Colonic mucosa (tissue), 4 donors: ENCODE measurements at regions not wholly inside any gene's neighbourhood (a gene's known extent, or its start where the extent isn't known, plus 50 kb on each side); places are given as distances from the start of the nearest gene placed in this dataset.

ENCODE experiments used
- DNase-seq: peaks from one replicate; pipeline ENCODE4 v3.0.0-alpha.2; 2020
- H3K27ac ChIP-seq: fragments of 200-600 bp; one replicate; pipeline ENCODE4 v1.8.0; 2021
- H3K27me3 ChIP-seq: fragments of 200-600 bp; one replicate; pipeline ENCODE4 v1.8.0; 2021
- H3K36me3 ChIP-seq: fragments of 200-600 bp; one replicate; pipeline ENCODE4 v1.8.0; 2021
- H3K4me1 ChIP-seq: fragments of 200-600 bp; one replicate; pipeline ENCODE4 v1.8.0; 2021; ENCODE audit warnings: mild to moderate bottlenecking
- H3K4me3 ChIP-seq: fragments of 200-600 bp; one replicate; pipeline ENCODE4 v1.8.0; 2021
- H3K9ac ChIP-seq, 2 donors: one replicate each; pipeline ENCODE4 v1.7.0; 2013; ENCODE audit warnings: control low read depth in 2 of 2, low read depth in 2 of 2, low read length in 2 of 2
- H3K9me3 ChIP-seq: fragments of 200-600 bp; one replicate; pipeline ENCODE4 v1.8.0; 2021
- intact Hi-C: fragments of 100-400 bp; cut with DNase I; formaldehyde crosslinking; loops from one replicate; pipeline ENCODE4 v1.14.1; 2022
- TF ChIP-seq, protein P1 (sequence below): fragments of 200-600 bp; IDR thresholded peaks from one replicate; pipeline ENCODE4 v1.8.0; 2022; ENCODE audit warnings: antibody characterized with exemption, mild to moderate bottlenecking
- donor health status: healthy.
- donor health status: DM: no; HTN: no; CAD: no.
- donor health status: DM: no; HTN: no; CAD: no.

DNA sequence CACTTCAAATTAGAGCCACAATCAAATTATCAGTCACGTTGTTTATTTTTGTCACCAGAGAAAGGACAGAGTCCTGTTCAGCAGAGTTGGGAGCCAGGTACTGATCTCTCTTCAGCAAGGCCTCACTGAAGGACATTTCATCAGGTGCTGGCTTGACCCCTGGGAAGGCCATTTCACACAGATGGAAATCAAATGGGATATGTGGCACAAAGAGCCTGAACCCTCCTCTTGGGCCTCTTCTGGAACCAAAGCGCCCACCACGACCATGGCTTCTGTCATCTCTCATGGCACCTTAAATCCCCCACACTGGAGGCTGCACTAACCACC lies 121.5 kb downstream of the PTCSC3 start:
- TF ChIP-seq, protein P1, sequence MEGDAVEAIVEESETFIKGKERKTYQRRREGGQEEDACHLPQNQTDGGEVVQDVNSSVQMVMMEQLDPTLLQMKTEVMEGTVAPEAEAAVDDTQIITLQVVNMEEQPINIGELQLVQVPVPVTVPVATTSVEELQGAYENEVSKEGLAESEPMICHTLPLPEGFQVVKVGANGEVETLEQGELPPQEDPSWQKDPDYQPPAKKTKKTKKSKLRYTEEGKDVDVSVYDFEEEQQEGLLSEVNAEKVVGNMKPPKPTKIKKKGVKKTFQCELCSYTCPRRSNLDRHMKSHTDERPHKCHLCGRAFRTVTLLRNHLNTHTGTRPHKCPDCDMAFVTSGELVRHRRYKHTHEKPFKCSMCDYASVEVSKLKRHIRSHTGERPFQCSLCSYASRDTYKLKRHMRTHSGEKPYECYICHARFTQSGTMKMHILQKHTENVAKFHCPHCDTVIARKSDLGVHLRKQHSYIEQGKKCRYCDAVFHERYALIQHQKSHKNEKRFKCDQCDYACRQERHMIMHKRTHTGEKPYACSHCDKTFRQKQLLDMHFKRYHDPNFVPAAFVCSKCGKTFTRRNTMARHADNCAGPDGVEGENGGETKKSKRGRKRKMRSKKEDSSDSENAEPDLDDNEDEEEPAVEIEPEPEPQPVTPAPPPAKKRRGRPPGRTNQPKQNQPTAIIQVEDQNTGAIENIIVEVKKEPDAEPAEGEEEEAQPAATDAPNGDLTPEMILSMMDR, result no peak
- Histone ChIP-seq H3K36me3 (no peaks in the 10 kb centered on the region), H3K9me3 (no peaks in the 10 kb centered on the region), H3K27ac (no peak overlapping the region), H3K27me3 (no peaks in the 10 kb centered on the region), H3K4me3 (no peak overlapping the region), H3K4me1 (no peaks in the 10 kb centered on the region), H3K9ac (no peak overlapping the region)
- intact Hi-C loops, result no loop called here
- no peak for DNase-seq

DNA sequence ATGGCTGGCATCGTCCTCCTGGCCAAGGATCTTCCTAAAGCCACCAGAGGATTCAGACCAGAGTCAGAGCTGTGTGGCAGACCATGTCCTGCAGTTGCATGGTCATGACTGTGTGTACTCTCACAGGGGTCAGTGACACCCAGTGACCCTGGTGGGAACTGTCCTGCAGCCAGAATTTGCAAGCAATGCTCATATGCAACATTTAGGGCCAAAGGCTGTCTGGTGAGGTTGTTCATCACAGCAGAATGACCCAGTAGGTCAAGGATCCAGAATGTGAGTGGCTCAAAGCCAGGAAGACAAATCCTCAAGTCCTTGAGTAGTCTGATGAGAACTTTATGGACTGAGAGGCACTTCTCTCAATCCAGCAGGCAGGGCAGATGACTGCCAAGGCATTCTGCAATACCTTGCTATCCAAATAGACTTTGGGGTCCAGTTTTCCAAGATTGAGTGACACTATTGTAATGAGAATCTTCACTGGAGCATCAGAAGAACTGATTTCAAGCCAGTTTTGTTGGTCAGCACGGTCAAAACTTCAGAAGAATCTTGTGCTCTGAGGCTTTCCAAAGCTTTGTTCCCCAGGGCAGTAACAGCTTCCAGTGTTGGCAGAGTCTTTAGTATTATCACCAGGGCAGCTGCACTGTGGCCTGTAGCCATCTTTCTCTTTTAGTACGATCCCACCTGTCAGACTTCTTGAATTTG lies 122.0 kb downstream of the PTCSC3 start:
- TF ChIP-seq, protein P1, result no peak
- Histone ChIP-seq H3K27ac (no peak overlapping the region), H3K9ac (no peak overlapping the region), H3K36me3 (no peaks in the 10 kb centered on the region), H3K9me3 (no peaks in the 10 kb centered on the region), H3K4me3 (no peak overlapping the region), H3K4me1 (no peaks in the 10 kb centered on the region), H3K27me3 (no peaks in the 10 kb centered on the region)
- intact Hi-C loops, result no loop called here
- no peak for DNase-seq

DNA sequence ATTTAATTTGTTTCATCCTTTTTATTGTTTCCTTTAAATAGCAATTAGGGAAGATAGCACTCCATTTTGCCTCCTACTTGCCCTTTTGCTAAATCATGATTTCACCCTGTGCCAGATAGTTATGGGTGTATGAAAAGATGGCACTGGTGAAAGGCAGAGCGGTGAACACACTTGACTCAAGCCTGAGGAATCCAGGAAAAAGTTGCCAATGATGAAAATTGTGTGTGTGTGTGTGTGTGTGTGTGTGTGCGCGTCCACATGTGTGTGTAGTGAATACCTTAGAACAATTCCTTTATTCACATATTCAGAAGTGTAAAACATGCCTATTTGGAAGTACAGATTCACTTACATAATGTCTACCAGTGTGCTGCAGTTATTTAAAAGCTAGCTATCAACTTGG lies 123.8 kb downstream of the PTCSC3 start:
- no peak for DNase-seq
- Histone ChIP-seq H3K9me3 (no peaks in the 10 kb centered on the region), H3K27ac (no peak overlapping the region), H3K4me1 (no peaks in the 10 kb centered on the region), H3K4me3 (no peak overlapping the region), H3K36me3 (no peaks in the 10 kb centered on the region), H3K9ac (no peak overlapping the region), H3K27me3 (no peaks in the 10 kb centered on the region)
- TF ChIP-seq, protein P1, result no peak
- intact Hi-C loops, result no loop called here

DNA sequence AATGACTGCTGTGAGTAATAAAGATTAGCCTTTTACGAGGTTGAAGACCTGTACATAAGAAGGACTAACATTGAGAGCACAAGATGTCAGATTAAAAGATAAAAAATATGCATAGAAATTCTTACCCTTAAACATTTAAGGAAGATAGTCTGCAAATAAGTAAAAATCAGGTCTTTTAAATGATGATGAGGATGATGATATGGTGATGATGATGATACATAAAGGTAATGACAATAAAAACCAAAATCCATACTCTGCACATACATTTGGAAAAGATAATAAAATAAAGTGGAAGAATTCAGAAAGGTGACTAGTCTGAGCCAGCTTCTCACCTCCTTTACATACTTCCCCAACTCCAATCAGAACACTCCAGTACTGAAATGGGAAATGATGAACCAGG lies 124.5 kb downstream of the PTCSC3 start:
- no peaks in the 10 kb centered on the region for H3K4me1 ChIP-seq
- H3K9ac ChIP-seq, result no peak overlapping the region
- TF ChIP-seq, protein P1, result no peak
- H3K36me3 ChIP-seq, result no peaks in the 10 kb centered on the region
- intact Hi-C loops, result no loop called here
- no peak overlapping the region for H3K4me3 ChIP-seq
- no peak for DNase-seq
- H3K27ac ChIP-seq, result no peak overlapping the region
- no peaks in the 10 kb centered on the region for H3K9me3 ChIP-seq
- H3K27me3 ChIP-seq, result no peaks in the 10 kb centered on the region

DNA sequence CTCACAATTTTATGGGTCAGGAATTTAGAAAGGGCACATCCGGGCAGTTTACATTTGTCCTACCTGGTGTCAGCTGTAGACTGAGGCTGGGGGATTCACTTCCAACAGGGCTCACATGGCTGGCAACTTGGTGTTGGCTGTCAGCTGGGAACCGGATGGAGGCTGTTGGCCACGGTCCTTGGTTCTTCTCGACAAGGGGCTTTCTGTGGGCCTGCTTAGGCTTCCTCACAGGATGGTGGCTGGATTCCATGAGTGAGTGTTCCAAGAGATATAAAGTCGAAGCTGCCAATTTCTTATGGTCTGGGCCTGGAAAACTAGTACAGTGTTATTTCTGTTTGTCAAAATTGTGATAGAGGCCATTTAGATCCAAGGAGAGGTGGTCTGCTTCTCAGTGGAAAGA lies 127.9 kb downstream of the PTCSC3 start:
- intact Hi-C loops, result no loop called here
- Histone ChIP-seq H3K27me3 (no peaks in the 10 kb centered on the region), H3K36me3 (no peaks in the 10 kb centered on the region), H3K4me1 (no peaks in the 10 kb centered on the region), H3K27ac (no peak overlapping the region), H3K9me3 (no peaks in the 10 kb centered on the region), H3K9ac (no peak overlapping the region), H3K4me3 (no peak overlapping the region)
- DNase-seq, result no peak
- TF ChIP-seq, protein P1, result no peak

DNA sequence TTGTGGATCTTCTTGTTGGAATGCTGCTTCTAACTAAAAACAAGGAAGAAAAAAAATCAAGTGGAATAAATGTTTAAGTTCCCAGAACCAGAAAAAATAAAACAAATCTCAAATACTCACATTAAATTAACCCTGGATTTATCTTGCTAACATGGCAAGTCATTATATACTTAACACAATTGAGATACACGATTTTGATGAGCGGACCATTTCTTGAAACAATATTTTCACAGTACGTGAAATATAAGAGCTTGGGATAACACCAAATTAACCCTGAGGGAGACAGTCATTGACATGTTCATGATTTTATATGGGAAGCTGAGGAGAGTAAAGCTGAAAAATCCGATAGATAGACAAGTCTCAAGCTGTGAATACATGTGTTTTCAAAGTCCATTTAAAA lies 128.6 kb downstream of the PTCSC3 start:
- DNase-seq, result no peak
- intact Hi-C loops, result no loop called here
- Histone ChIP-seq H3K9me3 (no peaks in the 10 kb centered on the region), H3K36me3 (no peaks in the 10 kb centered on the region), H3K4me1 (no peaks in the 10 kb centered on the region), H3K4me3 (no peak overlapping the region), H3K27ac (no peak overlapping the region), H3K27me3 (no peaks in the 10 kb centered on the region), H3K9ac (no peak overlapping the region)
- TF ChIP-seq, protein P1, result no peak
